MCF 10A (cell line): ENCODE measurements at regions not wholly inside any gene's neighbourhood (a gene's known extent, or its start where the extent isn't known, plus 50 kb on each side); places are given as distances from the start of the nearest gene placed in this dataset.

Experiments used
- BruUV-seq: library from RNA; stranded (reverse); fragments of 400-500 nt; replicated peaks from 2 replicates; lab custom pipeline; 2021; lab: Mats Ljungman, UMichigan
- CTCF ChIA-PET: fragments of 300-600 bp; sonication (Branson Sonifier 250); formaldehyde crosslinking; extraction: SDS; loops from one replicate; lab custom pipeline; 2021; ENCODE audit warnings: antibody characterized with exemption, inconsistent platforms; lab: Yijun Ruan, JAX
- POLR2A ChIA-PET: fragments of 300-600, 350-650 bp; sonication (Branson Sonifier 250); formaldehyde crosslinking; extraction: SDS; loops from one replicate; lab custom pipeline; 2020; ENCODE audit warnings: antibody characterized with exemption, inconsistent platforms; lab: Yijun Ruan, JAX
- DNase-seq: peaks from one replicate; pipeline ENCODE4 v3.0.0-alpha.2; 2018; ENCODE audit not compliant: unreplicated experiment
- H3K27ac Mint-ChIP-seq: one replicate; pipeline ENCODE4 v1.8.0; 2022; ENCODE audit warnings: mild to moderate bottlenecking, low read depth, mixed read lengths; ENCODE audit not compliant: unreplicated experiment
- H3K27me3 Mint-ChIP-seq: one replicate; pipeline ENCODE4 v1.8.0; 2022; ENCODE audit warnings: mixed read lengths; ENCODE audit not compliant: insufficient read depth, unreplicated experiment
- H3K36me3 Mint-ChIP-seq: one replicate; pipeline ENCODE4 v1.8.0; 2022; ENCODE audit warnings: mild to moderate bottlenecking, moderate library complexity, mixed read lengths; ENCODE audit not compliant: insufficient read depth, unreplicated experiment
- H3K4me1 Mint-ChIP-seq: one replicate; pipeline ENCODE4 v1.8.0; 2022; ENCODE audit warnings: mixed read lengths; ENCODE audit not compliant: insufficient read depth, unreplicated experiment
- H3K4me3 Mint-ChIP-seq: one replicate; pipeline ENCODE4 v1.8.0; 2022; ENCODE audit warnings: mild to moderate bottlenecking, moderate library complexity, mixed read lengths; ENCODE audit not compliant: unreplicated experiment
- H3K9me3 Mint-ChIP-seq: one replicate; pipeline ENCODE4 v1.8.0; 2022; ENCODE audit warnings: mixed read lengths; ENCODE audit not compliant: unreplicated experiment
- CTCF ChIP-seq: fragments of 200-600 bp; IDR thresholded peaks from one replicate; pipeline ENCODE4 v1.8.0; 2022; ENCODE audit warnings: antibody characterized with exemption, mild to moderate bottlenecking; ENCODE audit not compliant: unreplicated experiment
- intact Hi-C: fragments of 100-400 bp; cut with micrococcal nuclease; formaldehyde crosslinking; loops from 2 replicates; pipeline ENCODE4 v1.14.1; 2022

GRCh38 chrX:5051831-5052491 is 1176.7 kb downstream of the NLGN4X start:
- Mint-ChIP-seq H3K27ac (peak overlapping the region; percentile 90), H3K4me3 (peak overlapping the region; percentile 56), H3K27me3 (no peaks in the 10 kb centered on the region), H3K9me3 (peaks cover 14% of the 10 kb centered on the region), H3K36me3 (no peaks in the 10 kb centered on the region), H3K4me1 (no peaks in the 10 kb centered on the region)
- no TSS peak for BruUV-seq
- DNase-seq, result peak; percentile 74
- CTCF ChIA-PET, result interaction anchor here (0.5 kb wide), 1 partner anchor 14 kb away, joined by 3 read pairs; no protein-coding TSS in a partner anchor
- POLR2A ChIA-PET, result no interaction called here
- intact Hi-C loops, result no loop called here
- no peak for TF ChIP-seq CTCF

GRCh38 chrX:5042563-5042962 is 1186.1 kb downstream of the NLGN4X start:
- ChIA-PET CTCF (interaction anchor here (0.6 kb wide), 1 partner anchor 140 kb away, joined by 4 read pairs; no protein-coding TSS in a partner anchor), POLR2A (no interaction called here)
- no peak overlapping the region for H3K27ac Mint-ChIP-seq
- DNase-seq, result no peak
- H3K4me3 Mint-ChIP-seq, result no peak overlapping the region
- H3K9me3 Mint-ChIP-seq, result peaks cover 33% of the 10 kb centered on the region
- no peaks in the 10 kb centered on the region for H3K4me1 Mint-ChIP-seq
- no peak for TF ChIP-seq CTCF
- intact Hi-C loops, result no loop called here
- BruUV-seq, result no TSS peak
- H3K27me3 Mint-ChIP-seq, result no peaks in the 10 kb centered on the region
- no peaks in the 10 kb centered on the region for H3K36me3 Mint-ChIP-seq

- Mint-ChIP-seq H3K27ac (no peak overlapping the region), H3K4me1 (no peaks in the 10 kb centered on the region), H3K4me3 (no peak overlapping the region), H3K27me3 (no peaks in the 10 kb centered on the region), H3K9me3 (peaks cover 16% of the 10 kb centered on the region), H3K36me3 (no peaks in the 10 kb centered on the region)
- BruUV-seq, result no TSS peak
- ChIA-PET CTCF (no interaction called here), POLR2A (no interaction called here)
- DNase-seq, result no peak
- no peak for TF ChIP-seq CTCF
- intact Hi-C loops, result no loop called here
These were observed 1196.9 kb downstream of the NLGN4X start for GRCh38 chrX:5031792-5032191.

- ChIA-PET CTCF (no interaction called here), POLR2A (no interaction called here)
- H3K27me3 Mint-ChIP-seq, result no peaks in the 10 kb centered on the region
- no peaks in the 10 kb centered on the region for H3K4me1 Mint-ChIP-seq
- no peak for TF ChIP-seq CTCF
- DNase-seq, result no peak
- intact Hi-C loops, result no loop called here
- no peaks in the 10 kb centered on the region for H3K36me3 Mint-ChIP-seq
- no peaks in the 10 kb centered on the region for H3K9me3 Mint-ChIP-seq
- no peak overlapping the region for H3K27ac Mint-ChIP-seq
- H3K4me3 Mint-ChIP-seq, result no peak overlapping the region
- BruUV-seq, result no TSS peak
These were observed 1213.2 kb downstream of the NLGN4X start for GRCh38 chrX:5015451-5015850.
